ENCODE measurements at regions not wholly inside any gene's neighbourhood (a gene's known extent, or its start where the extent isn't known, plus 50 kb on each side); places are given as distances from the start of the nearest gene placed in this dataset.
A peak's percentile ranks its signal among the peaks of the same experiment; 100 is the strongest.

GRCh38 chr15:57780471-57780870 is 74.0 kb downstream of the POLR2M start:
- peak overlapping the region in 1 of 10 donors; percentile 14 for H3K4me3 Mint-ChIP-seq
- H3K27me3 Mint-ChIP-seq = peaks cover 0 to 8% (median 0%) of the 10 kb centered on the region in 5 donors
- Histone ChIP-seq H3K9me3 (ENCODE audit: control insufficient read depth in 2 of 3, low read length in 3 of 3) (no peaks in the 10 kb centered on the region), H3K4me3 (ENCODE audit: low read length) (no peak overlapping the region), H3K27ac (ENCODE audit: low read depth, low read length) (no peak overlapping the region), H3K36me3 (ENCODE audit: control insufficient read depth in 2 of 3, insufficient read depth in 3 of 3, low read length in 3 of 3) (no peaks in the 10 kb centered on the region), H3K27me3 (ENCODE audit: control insufficient read depth in 2 of 2, insufficient read depth in 2 of 2, low read length in 2 of 2) (no peaks in the 10 kb centered on the region), H3K4me1 (ENCODE audit: control insufficient read depth in 2 of 2, insufficient read depth in 2 of 2, low read length in 2 of 2) (peaks cover 0 to 4% of the 10 kb centered on the region in 2 donors)
- intact Hi-C loops (cut with micrococcal nuclease) = no loop called here
- peaks cover 18 to 54% (median 30%) of the 10 kb centered on the region in 7 donors for H3K4me1 Mint-ChIP-seq
- peaks cover 0 to 7% (median 0%) of the 10 kb centered on the region in 5 donors for H3K36me3 Mint-ChIP-seq
- CTCF ChIA-PET = no interaction called here
- no peak for DNase-seq
- H3K27ac Mint-ChIP-seq = no peak overlapping the region
- POLR2A ChIA-PET = no interaction called here
- peaks cover 0 to 2% (median 0%) of the 10 kb centered on the region in 11 donors for H3K9me3 Mint-ChIP-seq
- no peak for ATAC-seq

- Mint-ChIP-seq H3K36me3 (peaks cover 0 to 5% (median 0%) of the 10 kb centered on the region in 5 donors), H3K4me3 (no peak overlapping the region), H3K27ac (peak overlapping the region in 1 of 9 donors; percentile 22), H3K4me1 (peaks cover 5 to 46% (median 16%) of the 10 kb centered on the region in 7 donors), H3K9me3 (peaks cover 0 to 2% (median 0%) of the 10 kb centered on the region in 11 donors), H3K27me3 (peaks cover 4 to 15% (median 9%) of the 10 kb centered on the region in 5 donors)
- Histone ChIP-seq H3K36me3 (ENCODE audit: control insufficient read depth in 2 of 3, insufficient read depth in 3 of 3, low read length in 3 of 3) (no peaks in the 10 kb centered on the region), H3K27me3 (ENCODE audit: control insufficient read depth in 2 of 2, insufficient read depth in 2 of 2, low read length in 2 of 2) (no peaks in the 10 kb centered on the region), H3K4me3 (ENCODE audit: low read length) (no peak overlapping the region), H3K4me1 (ENCODE audit: control insufficient read depth in 2 of 2, insufficient read depth in 2 of 2, low read length in 2 of 2) (peaks cover 0 to 2% of the 10 kb centered on the region in 2 donors), H3K9me3 (ENCODE audit: control insufficient read depth in 2 of 3, low read length in 3 of 3) (no peaks in the 10 kb centered on the region), H3K27ac (ENCODE audit: low read depth, low read length) (no peak overlapping the region)
- ATAC-seq (no peak), DNase-seq (no peak)
- POLR2A ChIA-PET = interaction anchor here (0.6 kb wide), 1 partner anchor 12 kb away, joined by 3 read pairs; no protein-coding TSS in a partner anchor
- intact Hi-C loops (cut with micrococcal nuclease) = no loop called here
- CTCF ChIA-PET = no interaction called here
Observed at GRCh38 chr15:57782731-57783130, 76.2 kb downstream of the POLR2M start.

- intact Hi-C loops (cut with micrococcal nuclease) = no loop called here
- no peaks in the 10 kb centered on the region for H3K4me1 ChIP-seq (ENCODE audit: control insufficient read depth in 2 of 2, insufficient read depth in 2 of 2, low read length in 2 of 2)
- DNase-seq (no peak), ATAC-seq (no peak)
- Mint-ChIP-seq H3K27me3 (peaks cover 14 to 25% (median 15%) of the 10 kb centered on the region in 5 donors), H3K27ac (peak overlapping the region in 2 of 9 donors; percentile 49 to 70), H3K36me3 (peaks cover 0 to 2% (median 0%) of the 10 kb centered on the region in 5 donors), H3K9me3 (peaks cover 0 to under 1% (median 0%) of the 10 kb centered on the region in 11 donors), H3K4me1 (peaks cover under 1 to 33% (median 2%) of the 10 kb centered on the region in 7 donors), H3K4me3 (no peak overlapping the region)
- H3K36me3 ChIP-seq (ENCODE audit: control insufficient read depth in 2 of 3, insufficient read depth in 3 of 3, low read length in 3 of 3) = no peaks in the 10 kb centered on the region
- H3K9me3 ChIP-seq (ENCODE audit: control insufficient read depth in 2 of 3, low read length in 3 of 3) = no peaks in the 10 kb centered on the region
- no peak overlapping the region for H3K4me3 ChIP-seq (ENCODE audit: low read length)
- ChIA-PET CTCF (no interaction called here), POLR2A (no interaction called here)
- no peaks in the 10 kb centered on the region for H3K27me3 ChIP-seq (ENCODE audit: control insufficient read depth in 2 of 2, insufficient read depth in 2 of 2, low read length in 2 of 2)
- H3K27ac ChIP-seq (ENCODE audit: low read depth, low read length) = no peak overlapping the region
Observed at GRCh38 chr15:57784081-57784511, 77.6 kb downstream of the POLR2M start.

GRCh38 chr15:57785039-57785438 is 78.5 kb downstream of the POLR2M start:
- Mint-ChIP-seq H3K27me3 (peaks cover 14 to 25% (median 18%) of the 10 kb centered on the region in 5 donors), H3K4me3 (no peak overlapping the region), H3K36me3 (peaks cover 0 to 2% (median 0%) of the 10 kb centered on the region in 5 donors), H3K9me3 (no peaks in the 10 kb centered on the region), H3K4me1 (peaks cover 0 to 31% (median 0%) of the 10 kb centered on the region in 7 donors), H3K27ac (no peak overlapping the region)
- H3K4me3 ChIP-seq (ENCODE audit: low read length) = no peak overlapping the region
- DNase-seq (no peak), ATAC-seq (no peak)
- H3K36me3 ChIP-seq (ENCODE audit: control insufficient read depth in 2 of 3, insufficient read depth in 3 of 3, low read length in 3 of 3) = no peaks in the 10 kb centered on the region
- no peak overlapping the region for H3K27ac ChIP-seq (ENCODE audit: low read depth, low read length)
- H3K9me3 ChIP-seq (ENCODE audit: control insufficient read depth in 2 of 3, low read length in 3 of 3) = no peaks in the 10 kb centered on the region
- CTCF ChIA-PET = no interaction called here
- H3K4me1 ChIP-seq (ENCODE audit: control insufficient read depth in 2 of 2, insufficient read depth in 2 of 2, low read length in 2 of 2) = no peaks in the 10 kb centered on the region
- intact Hi-C loops (cut with micrococcal nuclease) = no loop called here
- POLR2A ChIA-PET = no interaction called here
- no peaks in the 10 kb centered on the region for H3K27me3 ChIP-seq (ENCODE audit: control insufficient read depth in 2 of 2, insufficient read depth in 2 of 2, low read length in 2 of 2)

- ChIA-PET POLR2A (no interaction called here), CTCF (no interaction called here)
- Histone ChIP-seq H3K27me3 (ENCODE audit: control insufficient read depth in 2 of 2, insufficient read depth in 2 of 2, low read length in 2 of 2) (no peaks in the 10 kb centered on the region), H3K9me3 (ENCODE audit: control insufficient read depth in 2 of 3, low read length in 3 of 3) (no peaks in the 10 kb centered on the region), H3K36me3 (ENCODE audit: control insufficient read depth in 2 of 3, insufficient read depth in 3 of 3, low read length in 3 of 3) (no peaks in the 10 kb centered on the region), H3K4me1 (ENCODE audit: control insufficient read depth in 2 of 2, insufficient read depth in 2 of 2, low read length in 2 of 2) (no peaks in the 10 kb centered on the region), H3K27ac (ENCODE audit: low read depth, low read length) (no peak overlapping the region), H3K4me3 (ENCODE audit: low read length) (no peak overlapping the region)
- H3K27me3 Mint-ChIP-seq = peaks cover 14 to 32% (median 19%) of the 10 kb centered on the region in 5 donors
- no peak overlapping the region for H3K27ac Mint-ChIP-seq
- H3K36me3 Mint-ChIP-seq = peaks cover 0 to 2% (median 0%) of the 10 kb centered on the region in 5 donors
- ATAC-seq = no peak
- H3K9me3 Mint-ChIP-seq = no peaks in the 10 kb centered on the region
- peaks cover 0 to 23% (median 0%) of the 10 kb centered on the region in 7 donors for H3K4me1 Mint-ChIP-seq
- no peak overlapping the region for H3K4me3 Mint-ChIP-seq
- no peak for DNase-seq
- intact Hi-C loops (cut with micrococcal nuclease) = no loop called here
Observed at GRCh38 chr15:57785959-57786358, 79.4 kb downstream of the POLR2M start.

GRCh38 chr15:57789225-57789624 is 82.7 kb downstream of the POLR2M start:
- Mint-ChIP-seq H3K27me3 (peaks cover 14 to 41% (median 23%) of the 10 kb centered on the region in 5 donors), H3K36me3 (no peaks in the 10 kb centered on the region), H3K9me3 (no peaks in the 10 kb centered on the region), H3K4me3 (no peak overlapping the region), H3K27ac (no peak overlapping the region), H3K4me1 (peaks cover 0 to 10% (median 0%) of the 10 kb centered on the region in 7 donors)
- ChIA-PET CTCF (interaction anchor here (0.6 kb wide), 1 partner anchor 1544 kb away, joined by 3 read pairs; no protein-coding TSS in a partner anchor), POLR2A (no interaction called here)
- H3K36me3 ChIP-seq (ENCODE audit: control insufficient read depth in 2 of 3, insufficient read depth in 3 of 3, low read length in 3 of 3) = no peaks in the 10 kb centered on the region
- no peak overlapping the region for H3K4me3 ChIP-seq (ENCODE audit: low read length)
- ATAC-seq = no peak
- H3K4me1 ChIP-seq (ENCODE audit: control insufficient read depth in 2 of 2, insufficient read depth in 2 of 2, low read length in 2 of 2) = no peaks in the 10 kb centered on the region
- intact Hi-C loops (cut with micrococcal nuclease) = no loop called here
- no peaks in the 10 kb centered on the region for H3K9me3 ChIP-seq (ENCODE audit: control insufficient read depth in 2 of 3, low read length in 3 of 3)
- no peaks in the 10 kb centered on the region for H3K27me3 ChIP-seq (ENCODE audit: control insufficient read depth in 2 of 2, insufficient read depth in 2 of 2, low read length in 2 of 2)
- H3K27ac ChIP-seq (ENCODE audit: low read depth, low read length) = no peak overlapping the region
- no peak for DNase-seq

- H3K4me3 ChIP-seq (ENCODE audit: low read length) = no peak overlapping the region
- Mint-ChIP-seq H3K27ac (no peak overlapping the region), H3K36me3 (no peaks in the 10 kb centered on the region), H3K4me3 (no peak overlapping the region), H3K9me3 (no peaks in the 10 kb centered on the region), H3K4me1 (peaks cover 0 to 2% (median 0%) of the 10 kb centered on the region in 7 donors), H3K27me3 (peaks cover 9 to 25% (median 17%) of the 10 kb centered on the region in 5 donors)
- no peak overlapping the region for H3K27ac ChIP-seq (ENCODE audit: low read depth, low read length)
- no peaks in the 10 kb centered on the region for H3K36me3 ChIP-seq (ENCODE audit: control insufficient read depth in 2 of 3, insufficient read depth in 3 of 3, low read length in 3 of 3)
- no peaks in the 10 kb centered on the region for H3K9me3 ChIP-seq (ENCODE audit: control insufficient read depth in 2 of 3, low read length in 3 of 3)
- POLR2A ChIA-PET = no interaction called here
- H3K27me3 ChIP-seq (ENCODE audit: control insufficient read depth in 2 of 2, insufficient read depth in 2 of 2, low read length in 2 of 2) = no peaks in the 10 kb centered on the region
- intact Hi-C loops (cut with micrococcal nuclease) = no loop called here
- CTCF ChIA-PET = no interaction called here
- no peak for DNase-seq
- H3K4me1 ChIP-seq (ENCODE audit: control insufficient read depth in 2 of 2, insufficient read depth in 2 of 2, low read length in 2 of 2) = no peaks in the 10 kb centered on the region
- no peak for ATAC-seq
Observed at GRCh38 chr15:57792724-57793449, 86.4 kb downstream of the POLR2M start.

Measured in naive thymus-derived CD4-positive, alpha-beta T cell (primary cell).